ENCODE measurements at regions not wholly inside any gene's neighbourhood (a gene's known extent, or its start where the extent isn't known, plus 50 kb on each side); places are given as distances from the start of the nearest gene placed in this dataset.

GRCh38 chr9:21559402-21560280 is 77.5 kb upstream of the IFNE start:
- no peak for TF ChIP-seq EP300 (IDR thresholded peaks at IDR 0.05)
- no peak for TF ChIP-seq POLR2AphosphoS5 (IDR thresholded peaks at IDR 0.05)
- TF ChIP-seq CTCF (IDR thresholded peaks at IDR 0.05): no peak
- no peak for TF ChIP-seq POLR2A (IDR thresholded peaks at IDR 0.05)
- Histone ChIP-seq H3K36me3 (no peaks in the 10 kb centered on the region), H3K4me1 (peaks cover 0 to 19% (median 11%) of the 10 kb centered on the region in 3 donors), H3K27ac (no peak overlapping the region), H3K27me3 (peaks cover 77% of the 10 kb centered on the region), H3K4me3 (peak overlapping the region; percentile 28 to 56), H3K9me3 (no peaks in the 10 kb centered on the region)
- peak; percentile 53 for ATAC-seq
- 6% methylated on average over 2 of the region's 88 CpGs; no CpG with 5 or more reads in 1 of the 2 donors for WGBS, 2 donors (ENCODE audit: low coverage in 1 of 2)

GRCh38 chr9:21560281-21560745 is 78.2 kb upstream of the IFNE start:
- peaks cover 0 to 19% (median 11%) of the 10 kb centered on the region in 3 donors for H3K4me1 ChIP-seq
- no peak for TF ChIP-seq POLR2AphosphoS5 (IDR thresholded peaks at IDR 0.05)
- TF ChIP-seq CTCF (IDR thresholded peaks at IDR 0.05): no peak
- no peak for TF ChIP-seq POLR2A (IDR thresholded peaks at IDR 0.05)
- no peak for TF ChIP-seq EP300 (IDR thresholded peaks at IDR 0.05)
- no peak overlapping the region for H3K27ac ChIP-seq
- peak overlapping the region in 1 of 2 donors; percentile 56 for H3K4me3 ChIP-seq
- ATAC-seq: no peak
- 36 to 48% methylated on average over 8 to 12 of the region's 12 CpGs for WGBS, 2 donors (ENCODE audit: low coverage in 1 of 2)
- H3K36me3 ChIP-seq: no peaks in the 10 kb centered on the region
- peaks cover 73% of the 10 kb centered on the region for H3K27me3 ChIP-seq
- H3K9me3 ChIP-seq: no peaks in the 10 kb centered on the region

- no peak for ATAC-seq
- H3K36me3 ChIP-seq: no peaks in the 10 kb centered on the region
- WGBS, 2 donors (ENCODE audit: low coverage in 1 of 2): 50 to 62% methylated on average over 2 of the region's 2 CpGs
- H3K27me3 ChIP-seq: peaks cover 64% of the 10 kb centered on the region
- H3K4me3 ChIP-seq: no peak overlapping the region
- TF ChIP-seq CTCF (IDR thresholded peaks at IDR 0.05): no peak
- TF ChIP-seq POLR2AphosphoS5 (IDR thresholded peaks at IDR 0.05): no peak
- TF ChIP-seq EP300 (IDR thresholded peaks at IDR 0.05): no peak
- no peak for TF ChIP-seq POLR2A (IDR thresholded peaks at IDR 0.05)
- peaks cover 0 to 19% (median 11%) of the 10 kb centered on the region in 3 donors for H3K4me1 ChIP-seq
- H3K27ac ChIP-seq: no peak overlapping the region
- no peaks in the 10 kb centered on the region for H3K9me3 ChIP-seq
Observed at GRCh38 chr9:21561502-21561901, 79.4 kb upstream of the IFNE start.

GRCh38 chr9:21564175-21564574 is 82.1 kb upstream of the IFNE start:
- ATAC-seq: no peak
- WGBS, 2 donors (ENCODE audit: low coverage in 1 of 2): 95 to 100% methylated on average over 1 of the region's 1 CpG

More at GRCh38 chr9:21564175-21564574, 82.1 kb upstream of the IFNE start:
- H3K36me3 ChIP-seq: no peaks in the 10 kb centered on the region
- H3K4me3 ChIP-seq: no peak overlapping the region
- H3K27me3 ChIP-seq: peaks cover 48% of the 10 kb centered on the region
- no peaks in the 10 kb centered on the region for H3K9me3 ChIP-seq
- peaks cover 0 to 11% (median 6%) of the 10 kb centered on the region in 3 donors for H3K4me1 ChIP-seq
- no peak overlapping the region for H3K27ac ChIP-seq
- TF ChIP-seq POLR2AphosphoS5 (IDR thresholded peaks at IDR 0.05) (no peak), EP300 (IDR thresholded peaks at IDR 0.05) (no peak), CTCF (IDR thresholded peaks at IDR 0.05) (no peak), POLR2A (IDR thresholded peaks at IDR 0.05) (no peak)

Measured in gastroesophageal sphincter (tissue), 4 donors.